GM12873 (cell line): ENCODE measurements at regions not wholly inside any gene's neighbourhood (a gene's known extent, or its start where the extent isn't known, plus 50 kb on each side); places are given as distances from the start of the nearest gene placed in this dataset.

Experiments
- CTCF ChIP-seq: IDR thresholded peaks from 2 replicates; pipeline ENCODE4 v1.5.1; 2012; ENCODE audit warnings: low read depth, mild to moderate bottlenecking, moderate library complexity, low read length, control low read depth; ENCODE audit not compliant: insufficient read depth; ENCODE audit errors: missing control alignments

GRCh38 chr17:51493206-51493605 lies 232.9 kb downstream of the UTP18 start:
- TF ChIP-seq CTCF: no peak

- TF ChIP-seq CTCF: no peak
Observed at GRCh38 chr17:51496378-51496777, 236.0 kb downstream of the UTP18 start.

- TF ChIP-seq CTCF: no peak
Observed at GRCh38 chr17:51499897-51500296, 239.6 kb downstream of the UTP18 start.

GRCh38 chr17:51500454-51500853 lies 240.1 kb downstream of the UTP18 start:
- TF ChIP-seq CTCF: no peak

GRCh38 chr17:51505450-51505849 lies 245.1 kb downstream of the UTP18 start:
- TF ChIP-seq CTCF: no peak

DNA sequence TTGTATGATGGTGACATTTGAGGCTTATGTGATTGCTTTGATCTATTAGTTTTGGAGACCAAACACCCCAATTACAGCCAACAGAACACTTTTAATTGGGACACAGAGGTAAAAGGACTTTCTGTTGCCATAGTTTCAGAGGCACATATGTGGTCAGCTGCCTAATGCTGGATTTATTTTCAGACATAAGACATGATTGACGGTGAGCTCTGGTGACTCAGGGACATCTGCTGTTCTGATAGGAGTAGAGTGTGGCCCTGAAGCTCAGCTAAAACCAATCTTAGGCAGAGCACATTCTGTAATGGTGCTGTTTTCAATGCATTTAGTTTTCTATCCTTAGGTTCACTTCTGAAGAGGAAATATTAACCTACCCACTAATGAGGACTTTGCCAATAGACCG lies 247.1 kb downstream of the UTP18 start:
- TF ChIP-seq CTCF: no peak

DNA sequence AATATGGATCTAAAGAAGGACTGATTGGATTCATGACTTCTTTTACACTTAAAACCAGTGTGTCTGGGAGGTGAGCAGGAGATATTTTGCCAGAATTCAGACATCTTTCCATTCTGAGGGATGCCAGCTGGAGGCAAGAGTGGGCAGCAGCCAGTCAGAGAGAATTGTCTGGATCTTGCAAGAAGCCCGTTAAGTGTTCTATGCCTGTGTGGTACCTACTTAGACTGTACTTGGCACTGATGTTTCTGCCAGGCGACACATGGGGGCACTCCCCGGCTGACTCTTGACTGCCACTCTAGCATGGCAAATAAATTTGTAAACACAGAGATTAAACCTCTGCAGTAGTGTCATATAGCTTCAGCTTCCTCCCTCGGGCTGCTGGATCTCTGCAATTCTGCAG lies 247.7 kb downstream of the UTP18 start:
- no peak for TF ChIP-seq CTCF
